SK-N-SH (cell line): ENCODE measurements at regions not wholly inside any gene's neighbourhood (a gene's known extent, or its start where the extent isn't known, plus 50 kb on each side); places are given as distances from the start of the nearest gene placed in this dataset.

Experiments used
- EP300 ChIP-seq, 2 experiments: IDR thresholded peaks; 2 replicates each; pipeline versions ENCODE4 v1.4.0 to v1.6.1; 2012; ENCODE audit warnings: borderline replicate concordance in 1 of 2, low read depth in 1 of 2, low read length in 1 of 2
- EZH2phosphoT487 ChIP-seq: fragments of 200-600 bp; sonication (generic); IDR thresholded peaks from 2 replicates; pipeline ENCODE4 v1.6.1; 2017; ENCODE audit warnings: low read depth, mixed run types, mild to moderate bottlenecking, antibody characterized with exemption, moderate library complexity, borderline replicate concordance
- JUND ChIP-seq: IDR thresholded peaks from 2 replicates; pipeline ENCODE4 v1.4.0; 2012
- MAX ChIP-seq: IDR thresholded peaks from 2 replicates; pipeline ENCODE4 v1.4.0; 2012; ENCODE audit warnings: low read depth
- MXI1 ChIP-seq: IDR thresholded peaks from 2 replicates; pipeline ENCODE4 v1.6.1; 2012; ENCODE audit warnings: mild to moderate bottlenecking, low read depth, low read length, improper control_type of control experiment
- POLR2AphosphoS5 ChIP-seq: IDR thresholded peaks from 2 replicates; pipeline ENCODE4 v1.6.1; 2012; ENCODE audit warnings: low read depth, low read length
- RXRA ChIP-seq: IDR thresholded peaks from 2 replicates; pipeline ENCODE4 v1.4.0; 2012; ENCODE audit warnings: low read depth, mild to moderate bottlenecking, borderline replicate concordance
- SIN3A ChIP-seq: IDR thresholded peaks from 2 replicates; pipeline ENCODE4 v1.6.1; 2012; ENCODE audit warnings: low read depth, mild to moderate bottlenecking, low read length, moderate library complexity, borderline replicate concordance
- SMC3 ChIP-seq: IDR thresholded peaks from 2 replicates; pipeline ENCODE4 v1.6.1; 2012; ENCODE audit warnings: low read depth, low read length, improper control_type of control experiment
- TCF12 ChIP-seq: IDR thresholded peaks from 2 replicates; pipeline ENCODE4 v1.4.0; 2012
- YY1 ChIP-seq: IDR thresholded peaks from 2 replicates; pipeline ENCODE4 v1.4.0; 2012; ENCODE audit warnings: low read depth, mild to moderate bottlenecking
- ZBTB33 ChIP-seq: IDR thresholded peaks from 2 replicates; pipeline ENCODE4 v1.4.0; 2012; ENCODE audit warnings: low read depth, borderline replicate concordance
- TF ChIP-seq, protein P1 (sequence below): fragments of 200-600 bp; sonication (generic); IDR thresholded peaks from 2 replicates; pipeline ENCODE4 v1.6.1; 2017; ENCODE audit warnings: antibody characterized with exemption, mild to moderate bottlenecking, moderate library complexity

DNA sequence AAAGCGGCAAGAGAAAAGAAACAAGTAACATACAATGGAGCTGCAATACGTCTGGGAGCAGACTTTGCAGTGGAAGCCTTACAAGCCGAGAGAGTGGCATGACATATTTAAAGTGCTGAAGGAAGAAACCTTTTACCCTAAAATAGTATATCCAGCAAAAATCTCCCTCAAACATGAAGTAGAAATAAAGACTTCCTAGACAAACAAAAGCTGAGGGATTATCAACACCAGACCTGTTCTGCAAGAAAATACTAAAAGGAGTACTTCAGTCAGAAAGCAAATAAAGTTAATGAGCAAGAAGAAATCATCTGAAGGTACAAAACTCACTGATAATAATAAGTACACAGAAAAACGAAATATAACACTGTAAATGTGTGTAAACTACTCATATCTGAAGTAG lies 77.5 kb upstream of the ABCD2 start:
- no peak for TF ChIP-seq TCF12
- TF ChIP-seq, protein P1, sequence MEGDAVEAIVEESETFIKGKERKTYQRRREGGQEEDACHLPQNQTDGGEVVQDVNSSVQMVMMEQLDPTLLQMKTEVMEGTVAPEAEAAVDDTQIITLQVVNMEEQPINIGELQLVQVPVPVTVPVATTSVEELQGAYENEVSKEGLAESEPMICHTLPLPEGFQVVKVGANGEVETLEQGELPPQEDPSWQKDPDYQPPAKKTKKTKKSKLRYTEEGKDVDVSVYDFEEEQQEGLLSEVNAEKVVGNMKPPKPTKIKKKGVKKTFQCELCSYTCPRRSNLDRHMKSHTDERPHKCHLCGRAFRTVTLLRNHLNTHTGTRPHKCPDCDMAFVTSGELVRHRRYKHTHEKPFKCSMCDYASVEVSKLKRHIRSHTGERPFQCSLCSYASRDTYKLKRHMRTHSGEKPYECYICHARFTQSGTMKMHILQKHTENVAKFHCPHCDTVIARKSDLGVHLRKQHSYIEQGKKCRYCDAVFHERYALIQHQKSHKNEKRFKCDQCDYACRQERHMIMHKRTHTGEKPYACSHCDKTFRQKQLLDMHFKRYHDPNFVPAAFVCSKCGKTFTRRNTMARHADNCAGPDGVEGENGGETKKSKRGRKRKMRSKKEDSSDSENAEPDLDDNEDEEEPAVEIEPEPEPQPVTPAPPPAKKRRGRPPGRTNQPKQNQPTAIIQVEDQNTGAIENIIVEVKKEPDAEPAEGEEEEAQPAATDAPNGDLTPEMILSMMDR = no peak
- no peak for TF ChIP-seq YY1
- no peak for TF ChIP-seq ZBTB33
- TF ChIP-seq POLR2AphosphoS5 = no peak
- no peak for TF ChIP-seq EP300 (IDR thresholded peaks at IDR 0.05; ENCODE audit: borderline replicate concordance in 1 of 2, low read depth in 1 of 2, low read length in 1 of 2)
- TF ChIP-seq EZH2phosphoT487 = no peak
- TF ChIP-seq SMC3 = no peak
- no peak for TF ChIP-seq MAX
- no peak for TF ChIP-seq RXRA
- no peak for TF ChIP-seq MXI1
- no peak for TF ChIP-seq JUND
- TF ChIP-seq SIN3A = no peak
